HG02840 (cell line): ENCODE measurements at regions not wholly inside any gene's neighbourhood (a gene's known extent, or its start where the extent isn't known, plus 50 kb on each side); places are given as distances from the start of the nearest gene placed in this dataset.

Experiments
- ATAC-seq: cut with Tn5 transposase; IDR thresholded peaks from one replicate; pipeline ENCODE4 v1.9.1; 2021; ENCODE audit warnings: mild to moderate bottlenecking, moderate library complexity, moderate number of reproducible peaks; ENCODE audit not compliant: unreplicated experiment, low FRiP score

GRCh38 chr2:220147161-220148038, 520.0 kb downstream of the SLC4A3 start:
- no peak for ATAC-seq

GRCh38 chr2:220148471-220149248, 521.2 kb downstream of the SLC4A3 start:
- no peak for ATAC-seq

- no peak for ATAC-seq
These were observed 523.9 kb downstream of the SLC4A3 start for GRCh38 chr2:220151341-220151740.

GRCh38 chr2:220152281-220152935, 525.0 kb downstream of the SLC4A3 start:
- no peak for ATAC-seq

- ATAC-seq: no peak
These were observed 525.7 kb downstream of the SLC4A3 start for GRCh38 chr2:220153118-220153517.

- no peak for ATAC-seq
These were observed 526.9 kb downstream of the SLC4A3 start for GRCh38 chr2:220154304-220154703.

GRCh38 chr2:220157312-220157711, 529.9 kb downstream of the SLC4A3 start:
- no peak for ATAC-seq

- no peak for ATAC-seq
These were observed 532.3 kb downstream of the SLC4A3 start for GRCh38 chr2:220159738-220160137.

GRCh38 chr2:220162320-220162719, 534.9 kb downstream of the SLC4A3 start:
- ATAC-seq: no peak

- ATAC-seq: no peak
These were observed 536.1 kb downstream of the SLC4A3 start for GRCh38 chr2:220163486-220163885.

GRCh38 chr2:220165401-220165800, 538.0 kb downstream of the SLC4A3 start:
- no peak for ATAC-seq

GRCh38 chr2:220166616-220167015, 539.2 kb downstream of the SLC4A3 start:
- ATAC-seq: no peak

GRCh38 chr2:220167956-220168355, 540.5 kb downstream of the SLC4A3 start:
- ATAC-seq: no peak

- no peak for ATAC-seq
These were observed 541.6 kb downstream of the SLC4A3 start for GRCh38 chr2:220168891-220169546.

GRCh38 chr2:220174826-220175225, 547.4 kb downstream of the SLC4A3 start:
- ATAC-seq: no peak

- no peak for ATAC-seq
These were observed 548.5 kb downstream of the SLC4A3 start for GRCh38 chr2:220175967-220176366.

GRCh38 chr2:220178991-220179695, 551.7 kb downstream of the SLC4A3 start:
- ATAC-seq: no peak

- no peak for ATAC-seq
These were observed 553.7 kb downstream of the SLC4A3 start for GRCh38 chr2:220181165-220181564.

GRCh38 chr2:220182790-220183189, 555.4 kb downstream of the SLC4A3 start:
- ATAC-seq: no peak

- ATAC-seq: no peak
These were observed 558.4 kb downstream of the SLC4A3 start for GRCh38 chr2:220185766-220186305.
